Heart right ventricle (tissue), 16 donors: ENCODE measurements at regions not wholly inside any gene's neighbourhood (a gene's known extent, or its start where the extent isn't known, plus 50 kb on each side); places are given as distances from the start of the nearest gene placed in this dataset.

Experiments used
- ATAC-seq, 8 donors: fragments of 200-7000 bp; cut with Tn5 transposase; one replicate each; pipeline ENCODE4 v1.9.1; 2020; ENCODE audit warnings: mild to moderate bottlenecking in 8 of 8, moderate library complexity in 8 of 8, moderate number of reproducible peaks in 1 of 8
- DNase-seq, 2 donors: peaks; one replicate each; pipeline ENCODE4 v3.0.0-alpha.2; 2020
- H3K27ac ChIP-seq, 10 donors: fragments of 200-600 bp; sonication (generic) in 2 of 10; one replicate each; pipeline versions ENCODE4 v1.5.0 to v1.8.0; 2020 to 2022; ENCODE audit warnings: mild to moderate bottlenecking in 3 of 10
- H3K27me3 ChIP-seq, 7 donors: fragments of 200-600 bp; one replicate each; pipeline ENCODE4 v1.8.0; 2021 to 2022; ENCODE audit warnings: mild to moderate bottlenecking in 2 of 7
- H3K36me3 ChIP-seq, 9 donors: fragments of 200-600 bp; sonication (generic) in 1 of 9; one replicate each; pipeline versions ENCODE4 v1.5.0 to v1.8.0; 2020 to 2022; ENCODE audit warnings: mild to moderate bottlenecking in 2 of 9
- H3K4me1 ChIP-seq, 9 donors: fragments of 200-600 bp; sonication (generic) in 1 of 9; one replicate each; pipeline versions ENCODE4 v1.5.0 to v1.8.0; 2020 to 2022; ENCODE audit warnings: mild to moderate bottlenecking in 4 of 9
- H3K4me3 ChIP-seq, 10 donors: fragments of 200-600 bp; sonication (generic) in 2 of 10; one replicate each; pipeline versions ENCODE4 v1.5.0 to v1.8.0; 2020 to 2022; ENCODE audit warnings: mild to moderate bottlenecking in 7 of 10, moderate library complexity in 2 of 10
- H3K9me3 ChIP-seq, 11 donors: fragments of 200-600 bp in 10 of 11; sonication (generic) in 2 of 11; one replicate each; pipeline versions ENCODE4 v1.5.0 to v1.8.0; 2013 to 2022; ENCODE audit warnings: mild to moderate bottlenecking in 2 of 11, control low read depth in 1 of 11, moderate library complexity in 1 of 11
- CTCF ChIP-seq, 9 donors: fragments of 200-600 bp; sonication (generic) in 2 of 9; IDR thresholded peaks; one replicate each; pipeline versions ENCODE4 v1.5.0 to v1.8.0; 2021 to 2022; ENCODE audit warnings: antibody characterized with exemption in 9 of 9, mild to moderate bottlenecking in 5 of 9, moderate library complexity in 1 of 9
- WGBS, 2 donors: extraction: QIAGEN DNeasy Blood & Tissue Kit; methylation state at CpG; one replicate each; pipeline ENCODE4 v1.1.7; 2013; ENCODE audit warnings: inconsistent platforms in 1 of 2; 5-methylcytosine and 5-hydroxymethylcytosine counted together
- intact Hi-C, 10 donors: fragments of 100-400 bp; cut with DNase I; formaldehyde crosslinking; loops; one replicate each; pipeline versions ENCODE4 v1.11.1 to v1.14.2; 2022
- donor health status: Arrhythmogenic right ventricular cardiomyopathy.
- donor health status: ischemic (EF 13 %, LVEDD 7.1; RV severe dilation, severe dysfunction).
- donor health status: healthy with polysubstance abuse.
- donor health status: DM: no; HTN: yes; CAD: no.
- donor health status: DM: no; HTN: no; CAD: no.
- donor health status: ischemic (EF 25% LVEDD 6.9; RV normal size, moderate dysfunction).
- donor health status: ischemic (EF 25% LVEDD 5.7; RV mildly dilated, moderate dysfunction).
- donor health status: healthy.
- donor health status: DM: yes; HTN: yes; CAD: no.
- donor health status: Ischemic cardiomyopathy.
- donor health status: ischemic (EF 35%, LVEDD 5.7; RV mildly dilated, moderate dysfunction).
- donor health status: nonischemic (EF 11% LVEDD 7.7; RV severe dilation, severe dysfunction).
- donor health status: DM: yes; HTN: yes; CAD: no.
- donor health status: PGD.
- donor health status: ischemic (EF 29% LVEDD 5.4; RV normal size, mild dysfunction).
- donor health status: nonischemic (EF 23%, LVEDD 6.1; RV moderate dilation, normal function).

GRCh38 chr1:229871078-229871676 is 195.9 kb upstream of the GALNT2 start:
- Histone ChIP-seq H3K27ac (no peak overlapping the region), H3K4me3 (no peak overlapping the region), H3K4me1 (peaks cover 0 to 9% (median 0%) of the 10 kb centered on the region in 9 donors), H3K36me3 (no peaks in the 10 kb centered on the region), H3K9me3 (no peaks in the 10 kb centered on the region), H3K27me3 (peaks cover 0 to 4% (median 0%) of the 10 kb centered on the region in 7 donors)
- TF ChIP-seq CTCF (IDR thresholded peaks at IDR 0.05): no peak
- WGBS, 2 donors: 80 to 81% methylated on average over 9 of the region's 9 CpGs
- ATAC-seq (peak in 4 of 8 donors; percentile 21 to 60 (median 42)), DNase-seq (no peak)
- intact Hi-C loops: no loop called here

GRCh38 chr1:229874136-229874535 is 192.9 kb upstream of the GALNT2 start:
- Histone ChIP-seq H3K27me3 (no peaks in the 10 kb centered on the region), H3K36me3 (no peaks in the 10 kb centered on the region), H3K4me1 (peaks cover 0 to 7% (median 0%) of the 10 kb centered on the region in 9 donors), H3K9me3 (no peaks in the 10 kb centered on the region), H3K4me3 (no peak overlapping the region), H3K27ac (no peak overlapping the region)
- WGBS, 2 donors: 87 to 91% methylated on average over 3 of the region's 3 CpGs
- DNase-seq (no peak), ATAC-seq (no peak)
- no peak for TF ChIP-seq CTCF (IDR thresholded peaks at IDR 0.05)
- intact Hi-C loops: no loop called here

GRCh38 chr1:229874609-229875008 is 192.4 kb upstream of the GALNT2 start:
- intact Hi-C loops: no loop called here
- TF ChIP-seq CTCF (IDR thresholded peaks at IDR 0.05): no peak
- no peak overlapping the region for H3K27ac ChIP-seq
- DNase-seq (no peak), ATAC-seq (no peak)
- H3K36me3 ChIP-seq: no peaks in the 10 kb centered on the region
- H3K27me3 ChIP-seq: no peaks in the 10 kb centered on the region
- peaks cover 0 to 6% (median 0%) of the 10 kb centered on the region in 9 donors for H3K4me1 ChIP-seq
- H3K9me3 ChIP-seq: no peaks in the 10 kb centered on the region
- H3K4me3 ChIP-seq: no peak overlapping the region
- WGBS, 2 donors: 86 to 87% methylated on average over 2 of the region's 2 CpGs

GRCh38 chr1:229875086-229875485 is 192.0 kb upstream of the GALNT2 start:
- TF ChIP-seq CTCF (IDR thresholded peaks at IDR 0.05): no peak
- Histone ChIP-seq H3K9me3 (no peaks in the 10 kb centered on the region), H3K4me3 (no peak overlapping the region), H3K4me1 (peaks cover 0 to 10% (median 0%) of the 10 kb centered on the region in 9 donors), H3K27ac (no peak overlapping the region), H3K27me3 (no peaks in the 10 kb centered on the region), H3K36me3 (no peaks in the 10 kb centered on the region)
- DNase-seq (no peak), ATAC-seq (no peak)
- 76 to 87% methylated on average over 4 of the region's 4 CpGs for WGBS, 2 donors
- intact Hi-C loops: no loop called here
